RWPE2 (cell line): ENCODE measurements at regions not wholly inside any gene's neighbourhood (a gene's known extent, or its start where the extent isn't known, plus 50 kb on each side); places are given as distances from the start of the nearest gene placed in this dataset.

Experiments used
- ATAC-seq: fragments of 200-7000 bp; cut with Tn5 transposase; 3 replicates; pipeline ENCODE4 v1.9.1; 2021; ENCODE audit warnings: low read depth
- DNase-seq: peaks from one replicate; pipeline ENCODE4 v3.0.0-alpha.2; 2020; ENCODE audit warnings: low spot score
- H3K27ac ChIP-seq: fragments of 450-650 bp; 2 replicates; pipeline ENCODE4 v1.5.1; 2017; ENCODE audit warnings: mild to moderate bottlenecking; ENCODE audit not compliant: poor library complexity, severe bottlenecking
- H3K27me3 ChIP-seq: fragments of 250-450 bp; sonication (Bioruptor Pico); 2 replicates; pipeline ENCODE4 v1.5.1; 2021; ENCODE audit warnings: mild to moderate bottlenecking, moderate library complexity; ENCODE audit not compliant: insufficient read depth, poor library complexity, severe bottlenecking
- H3K36me3 ChIP-seq: fragments of 250-450 bp; sonication (Bioruptor Pico); 2 replicates; pipeline ENCODE4 v1.5.1; 2020; ENCODE audit warnings: low read depth, mild to moderate bottlenecking, moderate library complexity
- H3K4me1 ChIP-seq: fragments of 250-450 bp; sonication (Bioruptor Pico); 2 replicates; pipeline ENCODE4 v1.5.1; 2021; ENCODE audit warnings: mild to moderate bottlenecking, moderate library complexity; ENCODE audit not compliant: insufficient read depth, poor library complexity, severe bottlenecking
- H3K4me3 ChIP-seq: fragments of 250-450 bp; sonication (Bioruptor Pico); 2 replicates; pipeline ENCODE4 v1.5.1; 2021; ENCODE audit warnings: mild to moderate bottlenecking, moderate library complexity; ENCODE audit not compliant: severe bottlenecking
- H3K9me3 ChIP-seq: fragments of 250-450 bp; sonication (Bioruptor Pico); 2 replicates; pipeline ENCODE4 v1.5.1; 2021; ENCODE audit warnings: mild to moderate bottlenecking, moderate library complexity; ENCODE audit not compliant: severe bottlenecking
- TF ChIP-seq, protein P1 (sequence below): fragments of 450-650 bp; IDR thresholded peaks from one replicate; pipeline ENCODE4 v1.5.1; 2017; ENCODE audit warnings: mild to moderate bottlenecking, moderate library complexity; ENCODE audit not compliant: poor library complexity, severe bottlenecking

DNA sequence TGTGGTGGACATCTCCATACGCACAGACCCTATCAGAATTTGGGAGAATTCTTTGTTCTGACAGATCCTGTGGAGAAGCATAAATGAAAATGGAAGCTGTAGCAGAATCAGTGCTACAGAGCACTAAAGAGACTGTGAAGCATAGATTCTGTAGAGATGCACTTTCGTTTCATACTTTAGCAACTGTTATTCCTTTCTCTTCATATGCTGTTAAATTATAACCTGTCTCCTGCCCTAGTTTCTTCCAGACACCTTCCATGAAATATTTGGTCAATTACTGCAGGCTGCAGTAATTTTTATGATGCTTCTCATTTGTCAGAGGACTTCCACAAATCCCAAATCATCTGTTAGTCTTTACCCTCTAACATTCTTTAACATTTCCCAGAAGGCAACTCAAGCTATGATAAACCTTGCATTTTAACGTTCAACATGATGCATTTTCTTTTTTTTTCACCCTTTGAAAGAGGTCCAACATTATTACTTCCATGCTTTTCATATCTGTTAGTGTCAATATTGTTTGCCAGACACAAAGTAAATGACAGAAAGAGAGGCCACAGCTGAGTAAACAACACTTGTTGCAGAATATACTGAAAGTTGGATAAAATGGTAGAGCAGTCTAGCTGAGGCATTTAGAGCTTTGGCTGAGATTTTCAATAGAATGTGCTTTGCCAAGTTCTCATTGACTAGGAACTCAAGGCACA, 412.7 kb downstream of the LMO7 start:
- Histone ChIP-seq H3K4me1 (no peaks in the 10 kb centered on the region), H3K9me3 (no peaks in the 10 kb centered on the region), H3K36me3 (no peaks in the 10 kb centered on the region), H3K27ac (no peak overlapping the region), H3K4me3 (no peak overlapping the region), H3K27me3 (no peaks in the 10 kb centered on the region)
- no peak for ATAC-seq
- no peak for DNase-seq
- TF ChIP-seq, protein P1, sequence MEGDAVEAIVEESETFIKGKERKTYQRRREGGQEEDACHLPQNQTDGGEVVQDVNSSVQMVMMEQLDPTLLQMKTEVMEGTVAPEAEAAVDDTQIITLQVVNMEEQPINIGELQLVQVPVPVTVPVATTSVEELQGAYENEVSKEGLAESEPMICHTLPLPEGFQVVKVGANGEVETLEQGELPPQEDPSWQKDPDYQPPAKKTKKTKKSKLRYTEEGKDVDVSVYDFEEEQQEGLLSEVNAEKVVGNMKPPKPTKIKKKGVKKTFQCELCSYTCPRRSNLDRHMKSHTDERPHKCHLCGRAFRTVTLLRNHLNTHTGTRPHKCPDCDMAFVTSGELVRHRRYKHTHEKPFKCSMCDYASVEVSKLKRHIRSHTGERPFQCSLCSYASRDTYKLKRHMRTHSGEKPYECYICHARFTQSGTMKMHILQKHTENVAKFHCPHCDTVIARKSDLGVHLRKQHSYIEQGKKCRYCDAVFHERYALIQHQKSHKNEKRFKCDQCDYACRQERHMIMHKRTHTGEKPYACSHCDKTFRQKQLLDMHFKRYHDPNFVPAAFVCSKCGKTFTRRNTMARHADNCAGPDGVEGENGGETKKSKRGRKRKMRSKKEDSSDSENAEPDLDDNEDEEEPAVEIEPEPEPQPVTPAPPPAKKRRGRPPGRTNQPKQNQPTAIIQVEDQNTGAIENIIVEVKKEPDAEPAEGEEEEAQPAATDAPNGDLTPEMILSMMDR: no peak

DNA sequence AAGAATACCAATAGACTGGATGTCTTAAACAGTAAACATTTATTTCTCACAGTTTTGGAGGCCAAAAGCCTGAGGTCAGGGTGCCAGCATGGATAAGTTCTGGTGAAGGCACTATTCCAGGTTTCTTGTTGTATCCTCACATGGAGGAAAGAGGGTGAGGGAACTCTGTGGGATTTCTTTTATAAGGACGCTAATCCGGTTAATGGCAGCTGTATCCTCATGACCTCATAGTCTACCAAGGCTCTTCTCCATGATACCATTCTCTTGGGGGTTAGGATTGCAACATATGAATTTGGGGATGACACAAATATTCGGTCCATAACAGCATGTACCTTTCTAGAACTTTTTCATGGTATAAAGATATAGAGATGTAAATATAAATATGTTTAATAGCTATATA, 412.0 kb downstream of the LMO7 start:
- H3K36me3 ChIP-seq: no peaks in the 10 kb centered on the region
- H3K27ac ChIP-seq: no peak overlapping the region
- TF ChIP-seq, protein P1: no peak
- no peaks in the 10 kb centered on the region for H3K4me1 ChIP-seq
- no peak overlapping the region for H3K4me3 ChIP-seq
- DNase-seq (no peak), ATAC-seq (no peak)
- no peaks in the 10 kb centered on the region for H3K27me3 ChIP-seq
- H3K9me3 ChIP-seq: no peaks in the 10 kb centered on the region

DNA sequence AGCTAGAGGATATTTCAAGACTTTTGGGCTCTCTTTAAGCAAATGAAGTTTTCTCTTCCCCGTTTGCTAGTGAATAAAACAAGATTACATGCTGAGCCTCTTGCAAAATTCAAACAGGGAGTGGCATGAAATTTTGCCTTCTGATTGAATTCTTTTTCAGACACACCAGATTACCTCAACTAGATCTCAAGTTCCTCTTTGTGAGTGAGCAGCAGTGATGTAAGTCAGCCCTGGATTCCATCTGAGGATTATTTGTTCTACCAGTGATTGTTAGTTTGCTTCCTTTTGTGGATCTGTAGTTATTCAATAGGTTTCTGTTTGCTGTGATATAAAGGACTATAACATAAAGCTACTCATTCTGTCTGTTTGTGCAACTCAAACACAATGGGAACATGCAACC, 407.7 kb downstream of the LMO7 start:
- H3K36me3 ChIP-seq: no peaks in the 10 kb centered on the region
- H3K4me1 ChIP-seq: no peaks in the 10 kb centered on the region
- no peaks in the 10 kb centered on the region for H3K9me3 ChIP-seq
- DNase-seq: no peak
- no peaks in the 10 kb centered on the region for H3K27me3 ChIP-seq
- ATAC-seq: no peak
- H3K4me3 ChIP-seq: no peak overlapping the region
- H3K27ac ChIP-seq: no peak overlapping the region
- TF ChIP-seq, protein P1: no peak

DNA sequence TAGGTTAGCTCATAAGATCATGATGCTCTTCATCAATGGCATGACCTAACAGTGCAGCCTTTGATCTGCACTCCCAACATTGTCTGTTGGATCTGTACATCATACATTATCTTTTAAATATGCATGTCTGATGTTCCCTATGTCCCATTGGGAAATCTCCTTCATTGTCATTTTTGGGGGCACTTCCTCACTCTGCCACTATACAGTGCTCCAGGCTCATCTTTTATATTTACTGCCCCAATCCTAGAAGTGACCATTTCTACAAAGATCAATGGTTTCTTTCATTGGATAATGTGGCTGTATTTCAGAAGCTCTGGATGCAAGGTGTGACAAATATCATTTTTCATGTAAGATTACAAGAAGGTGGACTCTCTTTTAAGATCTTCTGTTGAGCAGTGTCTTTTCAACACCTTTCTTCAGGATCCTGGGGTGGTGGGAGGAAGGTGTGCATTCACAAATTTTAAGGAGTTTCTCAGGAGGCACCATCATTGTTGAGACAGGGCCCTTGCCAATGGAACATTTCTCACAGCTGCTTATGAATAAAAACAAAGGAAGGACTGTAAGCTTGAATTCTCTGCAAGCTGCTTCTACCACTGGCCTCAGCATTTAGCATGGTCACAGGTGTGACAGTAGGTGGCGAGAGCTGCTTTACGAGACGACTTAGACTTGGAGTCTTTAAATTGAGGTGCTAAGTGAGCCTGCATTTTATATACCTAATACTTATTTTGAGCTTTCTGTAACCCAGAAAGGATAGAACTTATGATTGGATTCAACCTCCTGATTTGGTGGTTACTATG, 403.0 kb downstream of the LMO7 start:
- TF ChIP-seq, protein P1: no peak
- no peak overlapping the region for H3K4me3 ChIP-seq
- no peaks in the 10 kb centered on the region for H3K36me3 ChIP-seq
- H3K4me1 ChIP-seq: peaks cover 8% of the 10 kb centered on the region
- ATAC-seq: no peak
- no peaks in the 10 kb centered on the region for H3K9me3 ChIP-seq
- H3K27ac ChIP-seq: no peak overlapping the region
- no peak for DNase-seq
- H3K27me3 ChIP-seq: no peaks in the 10 kb centered on the region

DNA sequence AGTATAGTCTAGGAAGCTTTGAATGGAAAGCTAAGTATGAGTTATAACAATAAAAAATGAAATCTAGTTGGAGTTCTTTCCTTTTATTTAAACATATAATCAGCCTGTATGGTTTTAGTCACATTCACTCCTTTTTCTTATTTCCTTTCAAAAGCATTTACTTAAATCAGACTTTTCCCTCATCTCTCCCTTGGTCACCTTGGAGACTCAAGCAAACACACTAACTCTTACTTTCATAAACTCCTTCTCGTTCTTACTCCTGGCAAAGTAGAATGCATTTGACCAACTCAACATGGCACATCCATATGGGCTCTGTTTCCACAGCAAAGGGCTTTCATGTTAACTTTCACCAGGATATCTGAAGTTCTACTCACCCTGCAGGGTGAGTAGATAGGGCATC, 400.0 kb downstream of the LMO7 start:
- DNase-seq: no peak
- H3K36me3 ChIP-seq: no peaks in the 10 kb centered on the region
- no peaks in the 10 kb centered on the region for H3K27me3 ChIP-seq
- no peak overlapping the region for H3K27ac ChIP-seq
- H3K4me3 ChIP-seq: no peak overlapping the region
- no peaks in the 10 kb centered on the region for H3K9me3 ChIP-seq
- no peak for ATAC-seq
- peaks cover 8% of the 10 kb centered on the region for H3K4me1 ChIP-seq
- TF ChIP-seq, protein P1: no peak
